ENCODE measurements at regions not wholly inside any gene's neighbourhood (a gene's known extent, or its start where the extent isn't known, plus 50 kb on each side); places are given as distances from the start of the nearest gene placed in this dataset.

DNA sequence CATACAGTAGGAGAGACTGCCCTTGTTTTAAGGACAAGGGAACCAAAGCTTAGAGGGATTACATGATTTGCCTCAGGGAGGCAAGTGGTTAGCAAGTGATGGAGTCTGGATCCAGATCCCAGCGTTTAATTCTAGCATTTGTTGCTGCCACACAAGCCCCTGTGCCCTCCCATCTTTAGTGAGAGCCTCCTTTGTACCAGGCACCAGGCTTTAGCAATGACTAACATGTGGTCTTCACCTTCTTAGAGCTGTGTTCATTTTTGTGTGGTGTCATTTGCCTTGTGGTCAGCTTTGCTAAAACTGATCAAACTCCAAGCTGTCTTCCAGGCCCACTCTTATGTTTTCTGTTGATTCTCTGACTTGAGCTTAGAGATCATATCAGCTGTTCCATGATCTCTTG lies 290.5 kb downstream of the RPLP1 start:
- intact Hi-C loops (cut with micrococcal nuclease; ENCODE audit: unreplicated experiment) = no loop called here
- CTCF ChIA-PET = interaction anchor here (1.1 kb wide), 1 partner anchor 10 kb away, joined by 3 read pairs; no protein-coding TSS in a partner anchor

DNA sequence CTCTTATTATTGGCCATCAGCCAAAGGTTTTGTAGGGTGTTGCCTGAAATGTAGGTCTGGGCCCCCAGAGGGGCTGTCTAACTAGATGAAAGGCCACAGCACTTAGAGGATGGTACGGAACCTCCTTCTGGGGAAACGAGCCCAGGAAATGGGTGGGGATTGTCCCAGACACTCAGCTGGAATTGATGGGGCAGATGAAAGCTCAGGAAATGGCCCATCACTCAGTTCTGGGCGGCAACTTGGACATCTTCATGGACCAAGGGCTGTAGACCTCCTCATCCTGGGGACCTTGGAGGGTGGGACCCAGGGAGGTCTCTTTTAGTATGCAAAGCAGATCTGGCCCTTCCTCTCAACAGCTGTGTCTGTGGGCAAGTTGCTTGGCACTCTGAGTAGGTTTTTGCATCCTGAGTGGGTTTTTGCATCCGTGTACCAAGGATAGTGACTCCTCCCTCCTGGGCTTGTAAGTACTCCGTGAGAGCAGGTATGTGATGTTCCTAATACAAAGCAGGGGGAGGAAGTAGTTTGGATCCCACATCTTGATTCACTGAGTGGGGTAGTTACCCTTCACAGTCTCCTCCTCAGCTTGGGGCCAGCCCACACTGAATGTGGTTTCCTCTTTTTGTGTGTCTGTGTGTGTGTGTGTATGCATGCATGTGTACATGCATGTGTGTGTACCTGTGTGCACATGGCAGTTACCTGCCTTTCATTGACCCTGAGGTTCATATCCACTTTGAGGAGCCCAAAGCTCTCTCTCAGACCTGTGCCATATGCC lies 292.0 kb downstream of the RPLP1 start:
- CTCF ChIA-PET = no interaction called here
- BruUV-seq (replicated peaks) = no TSS peak
- TF ChIP-seq, protein P1, sequence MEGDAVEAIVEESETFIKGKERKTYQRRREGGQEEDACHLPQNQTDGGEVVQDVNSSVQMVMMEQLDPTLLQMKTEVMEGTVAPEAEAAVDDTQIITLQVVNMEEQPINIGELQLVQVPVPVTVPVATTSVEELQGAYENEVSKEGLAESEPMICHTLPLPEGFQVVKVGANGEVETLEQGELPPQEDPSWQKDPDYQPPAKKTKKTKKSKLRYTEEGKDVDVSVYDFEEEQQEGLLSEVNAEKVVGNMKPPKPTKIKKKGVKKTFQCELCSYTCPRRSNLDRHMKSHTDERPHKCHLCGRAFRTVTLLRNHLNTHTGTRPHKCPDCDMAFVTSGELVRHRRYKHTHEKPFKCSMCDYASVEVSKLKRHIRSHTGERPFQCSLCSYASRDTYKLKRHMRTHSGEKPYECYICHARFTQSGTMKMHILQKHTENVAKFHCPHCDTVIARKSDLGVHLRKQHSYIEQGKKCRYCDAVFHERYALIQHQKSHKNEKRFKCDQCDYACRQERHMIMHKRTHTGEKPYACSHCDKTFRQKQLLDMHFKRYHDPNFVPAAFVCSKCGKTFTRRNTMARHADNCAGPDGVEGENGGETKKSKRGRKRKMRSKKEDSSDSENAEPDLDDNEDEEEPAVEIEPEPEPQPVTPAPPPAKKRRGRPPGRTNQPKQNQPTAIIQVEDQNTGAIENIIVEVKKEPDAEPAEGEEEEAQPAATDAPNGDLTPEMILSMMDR (IDR thresholded peaks at IDR 0.05; ENCODE audit: unreplicated experiment) = no peak
- Mint-ChIP-seq H3K4me3 (ENCODE audit: low read depth, unreplicated experiment) (no peak overlapping the region), H3K9me3 (ENCODE audit: low read depth, unreplicated experiment) (peaks cover 3% of the 10 kb centered on the region), H3K27ac (ENCODE audit: unreplicated experiment) (no peak overlapping the region), H3K4me1 (ENCODE audit: low read depth, unreplicated experiment) (no peaks in the 10 kb centered on the region), H3K27me3 (ENCODE audit: unreplicated experiment) (peaks cover 61% of the 10 kb centered on the region), H3K36me3 (ENCODE audit: insufficient read depth, unreplicated experiment) (no peaks in the 10 kb centered on the region)
- DNase-seq = no peak
- intact Hi-C loops (cut with micrococcal nuclease; ENCODE audit: unreplicated experiment) = no loop called here

More for the DNA sequence above, 290.5 kb downstream of the RPLP1 start:
- TF ChIP-seq, protein P1 (IDR thresholded peaks at IDR 0.05; ENCODE audit: unreplicated experiment) = no peak
- Mint-ChIP-seq H3K9me3 (ENCODE audit: low read depth, unreplicated experiment) (peaks cover 3% of the 10 kb centered on the region), H3K36me3 (ENCODE audit: insufficient read depth, unreplicated experiment) (no peaks in the 10 kb centered on the region), H3K27me3 (ENCODE audit: unreplicated experiment) (peaks cover 76% of the 10 kb centered on the region), H3K4me1 (ENCODE audit: low read depth, unreplicated experiment) (no peaks in the 10 kb centered on the region), H3K4me3 (ENCODE audit: low read depth, unreplicated experiment) (no peak overlapping the region), H3K27ac (ENCODE audit: unreplicated experiment) (no peak overlapping the region)
- BruUV-seq (replicated peaks) = no TSS peak
- DNase-seq = no peak

DNA sequence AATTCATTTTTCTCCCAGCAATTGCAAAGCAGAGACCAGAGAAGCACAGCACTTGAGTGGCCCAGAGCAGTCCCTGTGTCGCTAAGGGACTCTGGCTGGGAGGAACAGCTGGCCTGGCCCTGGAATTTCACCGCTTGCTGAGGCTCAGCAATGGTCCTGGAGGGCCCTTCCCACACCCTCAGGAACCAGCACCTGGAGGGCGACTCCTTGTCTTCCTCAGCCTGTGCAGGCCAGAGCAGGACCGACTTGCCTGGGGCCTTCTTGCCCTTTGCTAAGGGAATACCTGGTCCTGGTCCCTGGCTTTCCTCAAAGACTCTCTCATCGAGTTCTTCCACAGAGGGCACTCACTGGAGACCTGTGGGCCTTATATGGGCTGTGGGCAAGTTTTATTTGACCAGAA lies 294.6 kb downstream of the RPLP1 start:
- no TSS peak for BruUV-seq (replicated peaks)
- H3K27me3 Mint-ChIP-seq (ENCODE audit: unreplicated experiment) = peaks cover 40% of the 10 kb centered on the region
- intact Hi-C loops (cut with micrococcal nuclease; ENCODE audit: unreplicated experiment) = no loop called here
- H3K9me3 Mint-ChIP-seq (ENCODE audit: low read depth, unreplicated experiment) = peaks cover 4% of the 10 kb centered on the region
- DNase-seq = no peak
- H3K27ac Mint-ChIP-seq (ENCODE audit: unreplicated experiment) = no peak overlapping the region
- CTCF ChIA-PET = no interaction called here
- H3K4me3 Mint-ChIP-seq (ENCODE audit: low read depth, unreplicated experiment) = no peak overlapping the region
- H3K4me1 Mint-ChIP-seq (ENCODE audit: low read depth, unreplicated experiment) = peaks cover 23% of the 10 kb centered on the region
- TF ChIP-seq, protein P1 (IDR thresholded peaks at IDR 0.05; ENCODE audit: unreplicated experiment) = no peak
- H3K36me3 Mint-ChIP-seq (ENCODE audit: insufficient read depth, unreplicated experiment) = no peaks in the 10 kb centered on the region

DNA sequence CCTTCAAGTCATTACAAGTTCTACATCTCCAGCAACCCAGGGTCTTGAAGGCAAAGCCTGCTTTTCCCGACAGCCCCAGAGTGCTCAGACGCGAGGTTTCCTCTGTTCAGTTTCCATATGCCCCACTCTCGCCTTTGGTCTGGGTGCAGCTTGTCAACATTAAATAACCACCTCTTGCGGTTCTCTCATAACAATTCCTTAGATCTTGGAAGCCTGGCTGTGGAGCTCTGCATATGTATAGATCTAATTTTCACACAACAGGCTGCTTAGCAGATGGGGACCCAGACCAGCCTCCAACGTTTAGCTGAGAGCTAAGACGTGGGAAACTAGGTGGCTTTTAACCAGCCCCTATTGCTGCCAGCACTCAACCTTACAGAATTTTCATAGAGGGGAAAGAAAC lies 295.5 kb downstream of the RPLP1 start:
- BruUV-seq (replicated peaks) = no TSS peak
- peaks cover 8% of the 10 kb centered on the region for H3K9me3 Mint-ChIP-seq (ENCODE audit: low read depth, unreplicated experiment)
- no peak overlapping the region for H3K27ac Mint-ChIP-seq (ENCODE audit: unreplicated experiment)
- peaks cover 30% of the 10 kb centered on the region for H3K27me3 Mint-ChIP-seq (ENCODE audit: unreplicated experiment)
- DNase-seq = no peak
- CTCF ChIA-PET = no interaction called here
- H3K4me3 Mint-ChIP-seq (ENCODE audit: low read depth, unreplicated experiment) = no peak overlapping the region
- TF ChIP-seq, protein P1 (IDR thresholded peaks at IDR 0.05; ENCODE audit: unreplicated experiment) = no peak
- H3K36me3 Mint-ChIP-seq (ENCODE audit: insufficient read depth, unreplicated experiment) = no peaks in the 10 kb centered on the region
- intact Hi-C loops (cut with micrococcal nuclease; ENCODE audit: unreplicated experiment) = no loop called here
- H3K4me1 Mint-ChIP-seq (ENCODE audit: low read depth, unreplicated experiment) = peaks cover 25% of the 10 kb centered on the region

All from Calu3 (cell line).